ENCODE measurements at regions not wholly inside any gene's neighbourhood (a gene's known extent, or its start where the extent isn't known, plus 50 kb on each side); places are given as distances from the start of the nearest gene placed in this dataset.

- no peak for TF ChIP-seq CTCF (IDR thresholded peaks at IDR 0.05)
- TF ChIP-seq POLR2A (IDR thresholded peaks at IDR 0.05), result no peak
Observed at GRCh38 chr1:148296511-148296910, 144.4 kb upstream of the NBPF11 start.

All from testis (tissue), 2 donors.